CD14-positive monocyte (primary cell): ENCODE measurements at regions not wholly inside any gene's neighbourhood (a gene's known extent, or its start where the extent isn't known, plus 50 kb on each side); places are given as distances from the start of the nearest gene placed in this dataset.

Experiments used
- DNase-seq, 3 donors: peaks; one replicate each; pipeline ENCODE4 v3.0.0-alpha.2; 2011 to 2022
- H2AFZ ChIP-seq: 2 replicates; pipeline ENCODE4 v1.6.0; 2012; ENCODE audit warnings: mild to moderate bottlenecking, low read depth, low read length, inconsistent platforms; ENCODE audit not compliant: insufficient read depth, poor library complexity, severe bottlenecking
- H3K27ac ChIP-seq, 2 donors: 1 replicate in 1 of 2; 2 replicates in 1 of 2; pipeline ENCODE4 v1.5.1; 2012 to 2013; ENCODE audit warnings: low read length in 2 of 2, control low read depth in 1 of 2, inconsistent platforms in 1 of 2, low read depth in 1 of 2, mild to moderate bottlenecking in 1 of 2
- H3K27me3 ChIP-seq, 2 donors: one replicate each; pipeline versions ENCODE4 v1.6.0 to v1.6.1; 2011 to 2013; ENCODE audit warnings: low read length in 2 of 2; ENCODE audit not compliant: control insufficient read depth in 2 of 2, insufficient read depth in 2 of 2
- H3K36me3 ChIP-seq, 2 donors: replicated peaks in 1 of 2; 1 replicate in 1 of 2; 2 replicates in 1 of 2; pipeline versions ENCODE4 v1.5.1 to v1.6.1; 2012 to 2013; ENCODE audit warnings: low read length in 2 of 2, control low read depth in 1 of 2, inconsistent platforms in 1 of 2, mild to moderate bottlenecking in 1 of 2; ENCODE audit not compliant: insufficient read depth in 2 of 2, control insufficient read depth in 1 of 2
- H3K4me1 ChIP-seq, 2 donors: 1 replicate in 1 of 2; 2 replicates in 1 of 2; pipeline versions ENCODE4 v1.5.1 to v1.6.1; 2012 to 2013; ENCODE audit warnings: low read length in 2 of 2, control low read depth in 1 of 2, inconsistent platforms in 1 of 2, mild to moderate bottlenecking in 1 of 2, moderate library complexity in 1 of 2; ENCODE audit not compliant: insufficient read depth in 2 of 2, control insufficient read depth in 1 of 2
- H3K4me2 ChIP-seq: replicated peaks from 2 replicates; pipeline ENCODE3; 2012; ENCODE audit warnings: low read length, moderate library complexity, mild to moderate bottlenecking; ENCODE audit not compliant: poor library complexity, severe bottlenecking; ENCODE audit errors: extremely low read depth
- H3K4me3 ChIP-seq, 3 experiments: fragments of 200-600 bp in 1 of 3; sonication (generic) in 1 of 3; replicated peaks in 1 of 3; 1 replicate in 2 of 3; 2 replicates in 1 of 3; pipeline ENCODE4 v1.5.1; 2011 to 2013; ENCODE audit warnings: low read length in 3 of 3, mild to moderate bottlenecking in 3 of 3, control low read depth in 2 of 3, low read depth in 2 of 3, inconsistent platforms in 1 of 3, moderate library complexity in 1 of 3
- H3K79me2 ChIP-seq: 2 replicates; pipeline ENCODE4 v1.6.0; 2012; ENCODE audit warnings: mild to moderate bottlenecking, control low read depth, inconsistent platforms, low read length, moderate library complexity; ENCODE audit not compliant: insufficient read depth
- H3K9ac ChIP-seq: 2 replicates; pipeline ENCODE4 v1.6.0; 2017; ENCODE audit warnings: low read length, mild to moderate bottlenecking; ENCODE audit not compliant: insufficient read depth, poor library complexity, severe bottlenecking
- H3K9me3 ChIP-seq, 2 donors: replicated peaks in 1 of 2; 1 replicate in 1 of 2; 2 replicates in 1 of 2; pipeline versions ENCODE4 v1.5.1 to v1.6.1; 2012 to 2013; ENCODE audit warnings: low read length in 2 of 2, control low read depth in 1 of 2; ENCODE audit not compliant: control insufficient read depth in 1 of 2, insufficient read depth in 1 of 2
- H4K20me1 ChIP-seq: 2 replicates; pipeline ENCODE4 v1.6.0; 2012; ENCODE audit warnings: mild to moderate bottlenecking, low read length, control low read depth, moderate library complexity; ENCODE audit not compliant: insufficient read depth
- H3K27ac Mint-ChIP-seq, 7 donors: one replicate each; pipeline ENCODE4 v1.8.0; 2020; ENCODE audit warnings: mild to moderate bottlenecking in 7 of 7, mixed read lengths in 7 of 7, moderate library complexity in 6 of 7, inconsistent platforms in 2 of 7
- H3K27me3 Mint-ChIP-seq, 3 donors: one replicate each; pipeline ENCODE4 v1.8.0; 2021 to 2022; ENCODE audit warnings: low read depth in 3 of 3, mild to moderate bottlenecking in 3 of 3, mixed read lengths in 3 of 3, moderate library complexity in 3 of 3, inconsistent platforms in 1 of 3
- H3K36me3 Mint-ChIP-seq, 2 donors: one replicate each; pipeline ENCODE4 v1.8.0; 2020; ENCODE audit warnings: mixed read lengths in 2 of 2, inconsistent platforms in 1 of 2, mild to moderate bottlenecking in 1 of 2
- H3K4me1 Mint-ChIP-seq: one replicate; pipeline ENCODE4 v1.8.0; 2020; ENCODE audit warnings: mild to moderate bottlenecking, mixed read lengths
- H3K4me3 Mint-ChIP-seq, 2 donors: one replicate each; pipeline ENCODE4 v1.8.0; 2020; ENCODE audit warnings: mild to moderate bottlenecking in 2 of 2, mixed read lengths in 2 of 2, moderate library complexity in 1 of 2
- H3K9me3 Mint-ChIP-seq, 7 donors: one replicate each; pipeline ENCODE4 v1.8.0; 2020 to 2022; ENCODE audit warnings: mixed read lengths in 7 of 7, mild to moderate bottlenecking in 6 of 7, moderate library complexity in 6 of 7, inconsistent platforms in 2 of 7
- WGBS: methylation state at CpG from one replicate; pipeline ENCODE4 v1.1.5; 2013; ENCODE audit warnings: missing lambda C conversion rate; ENCODE audit not compliant: insufficient coverage; 5-methylcytosine and 5-hydroxymethylcytosine counted together
- intact Hi-C, 2 donors: fragments of 100-400 bp; cut with micrococcal nuclease; formaldehyde crosslinking; loops; one replicate each; pipeline versions ENCODE4 v1.15.0 to v1.15.1; 2023
- TF ChIP-seq, protein P1 (sequence below): fragments of 200-600 bp; IDR thresholded peaks from one replicate; pipeline ENCODE4 v1.8.0; 2022; ENCODE audit warnings: antibody characterized with exemption, mild to moderate bottlenecking

DNA sequence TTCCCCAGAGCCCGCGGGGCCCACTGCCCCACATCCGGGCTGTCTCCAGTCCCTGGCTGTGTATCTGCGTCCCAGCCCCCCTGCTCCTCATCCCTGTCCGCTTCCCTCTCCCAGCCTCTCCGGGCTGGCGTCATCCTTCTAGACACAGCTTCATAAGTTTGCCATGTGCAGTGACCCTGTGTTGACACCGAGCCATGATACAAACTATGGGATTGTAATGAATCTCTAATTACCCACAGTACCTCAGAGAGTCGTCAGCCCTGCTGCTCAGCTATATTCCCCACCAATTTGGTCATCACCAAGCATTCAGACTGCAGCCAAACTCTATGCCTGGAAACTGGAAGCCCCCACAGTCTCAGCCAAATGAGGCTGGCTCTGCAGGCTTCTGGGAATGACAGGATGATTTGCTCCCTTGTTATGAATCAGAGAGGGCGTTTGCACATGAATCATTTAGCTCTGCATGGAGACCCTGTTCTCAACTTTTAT, 466.1 kb upstream of the ATP11B start:
- Mint-ChIP-seq H3K36me3 (no peaks in the 10 kb centered on the region), H3K27me3 (peaks cover 0 to 2% (median 1%) of the 10 kb centered on the region in 3 donors), H3K4me3 (no peak overlapping the region), H3K4me1 (no peaks in the 10 kb centered on the region), H3K27ac (no peak overlapping the region), H3K9me3 (peaks cover 0 to 7% (median 4%) of the 10 kb centered on the region in 7 donors)
- intact Hi-C loops: no loop called here
- no peak overlapping the region for H3K4me2 ChIP-seq
- no peak overlapping the region for H3K9ac ChIP-seq
- H3K27me3 ChIP-seq: no peaks in the 10 kb centered on the region
- no peak overlapping the region for H2AFZ ChIP-seq
- no peak for DNase-seq
- TF ChIP-seq, protein P1, sequence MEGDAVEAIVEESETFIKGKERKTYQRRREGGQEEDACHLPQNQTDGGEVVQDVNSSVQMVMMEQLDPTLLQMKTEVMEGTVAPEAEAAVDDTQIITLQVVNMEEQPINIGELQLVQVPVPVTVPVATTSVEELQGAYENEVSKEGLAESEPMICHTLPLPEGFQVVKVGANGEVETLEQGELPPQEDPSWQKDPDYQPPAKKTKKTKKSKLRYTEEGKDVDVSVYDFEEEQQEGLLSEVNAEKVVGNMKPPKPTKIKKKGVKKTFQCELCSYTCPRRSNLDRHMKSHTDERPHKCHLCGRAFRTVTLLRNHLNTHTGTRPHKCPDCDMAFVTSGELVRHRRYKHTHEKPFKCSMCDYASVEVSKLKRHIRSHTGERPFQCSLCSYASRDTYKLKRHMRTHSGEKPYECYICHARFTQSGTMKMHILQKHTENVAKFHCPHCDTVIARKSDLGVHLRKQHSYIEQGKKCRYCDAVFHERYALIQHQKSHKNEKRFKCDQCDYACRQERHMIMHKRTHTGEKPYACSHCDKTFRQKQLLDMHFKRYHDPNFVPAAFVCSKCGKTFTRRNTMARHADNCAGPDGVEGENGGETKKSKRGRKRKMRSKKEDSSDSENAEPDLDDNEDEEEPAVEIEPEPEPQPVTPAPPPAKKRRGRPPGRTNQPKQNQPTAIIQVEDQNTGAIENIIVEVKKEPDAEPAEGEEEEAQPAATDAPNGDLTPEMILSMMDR: no peak
- H3K27ac ChIP-seq: no peak overlapping the region
- no peaks in the 10 kb centered on the region for H4K20me1 ChIP-seq
- no peaks in the 10 kb centered on the region for H3K36me3 ChIP-seq
- WGBS: 75% methylated on average over 7 of the region's 10 CpGs
- peaks cover 0 to 3% of the 10 kb centered on the region in 2 donors for H3K9me3 ChIP-seq
- no peaks in the 10 kb centered on the region for H3K79me2 ChIP-seq
- H3K4me3 ChIP-seq: no peak overlapping the region
- H3K4me1 ChIP-seq: no peaks in the 10 kb centered on the region

DNA sequence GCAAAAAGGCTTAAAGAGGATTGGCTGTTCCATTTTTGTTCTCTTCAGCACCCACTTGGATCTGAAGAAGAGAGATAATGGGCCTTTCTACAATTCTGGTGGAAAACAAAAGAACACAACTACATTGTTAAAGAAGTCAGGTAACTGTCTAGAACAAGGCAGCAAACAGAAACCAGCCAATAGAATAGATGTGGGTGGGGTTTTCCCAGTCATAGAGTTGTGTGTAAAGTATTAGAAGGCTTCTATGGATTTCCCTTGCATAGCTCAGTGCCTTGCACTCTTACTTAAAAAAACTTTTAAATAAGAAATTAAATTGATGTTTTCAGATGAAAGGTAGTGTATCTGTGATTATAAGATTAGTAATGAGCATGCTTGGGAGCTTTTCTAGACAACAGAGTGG, 462.7 kb upstream of the ATP11B start:
- Histone ChIP-seq H3K27me3 (no peaks in the 10 kb centered on the region), H3K27ac (no peak overlapping the region), H3K9ac (no peak overlapping the region), H3K4me2 (no peak overlapping the region), H4K20me1 (no peaks in the 10 kb centered on the region), H3K4me1 (no peaks in the 10 kb centered on the region), H3K79me2 (no peaks in the 10 kb centered on the region), H3K4me3 (no peak overlapping the region), H3K36me3 (no peaks in the 10 kb centered on the region), H2AFZ (no peak overlapping the region), H3K9me3 (peaks cover 0 to 3% of the 10 kb centered on the region in 2 donors)
- no peak overlapping the region for H3K4me3 Mint-ChIP-seq
- H3K27ac Mint-ChIP-seq: no peak overlapping the region
- H3K9me3 Mint-ChIP-seq: peaks cover 0 to 10% (median 4%) of the 10 kb centered on the region in 7 donors
- no peaks in the 10 kb centered on the region for H3K4me1 Mint-ChIP-seq
- DNase-seq: no peak
- TF ChIP-seq, protein P1: no peak
- H3K36me3 Mint-ChIP-seq: no peaks in the 10 kb centered on the region
- intact Hi-C loops: no loop called here
- peaks cover 2 to 5% (median 3%) of the 10 kb centered on the region in 3 donors for H3K27me3 Mint-ChIP-seq
